Iris pigment epithelial cell (primary cell): ENCODE measurements at regions not wholly inside any gene's neighbourhood (a gene's known extent, or its start where the extent isn't known, plus 50 kb on each side); places are given as distances from the start of the nearest gene placed in this dataset.

ENCODE experiments used
- DNase-seq: peaks from one replicate; pipeline ENCODE4 v3.0.0-alpha.2; 2011; ENCODE audit warnings: low read depth

DNA sequence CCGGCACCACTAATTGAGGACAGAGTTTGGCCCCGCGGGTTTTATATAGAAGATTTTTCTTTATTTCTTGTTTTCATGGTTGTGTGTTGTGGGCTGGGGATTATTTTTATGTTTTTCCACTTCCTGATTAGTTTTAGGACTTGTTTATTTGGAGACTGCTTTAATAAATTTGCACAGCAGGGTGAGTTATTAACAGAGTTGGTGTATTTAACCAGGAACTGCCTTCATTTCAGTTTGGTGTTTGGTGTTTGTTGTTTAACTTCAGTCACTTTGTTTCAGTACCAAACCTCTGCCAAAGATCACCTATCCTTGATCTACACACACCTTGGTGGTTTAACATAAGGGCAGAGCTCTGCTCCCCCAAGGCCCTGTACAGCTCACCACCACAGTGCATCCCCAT is 103.5 kb upstream of the LMO4 start:
- no peak for DNase-seq

DNA sequence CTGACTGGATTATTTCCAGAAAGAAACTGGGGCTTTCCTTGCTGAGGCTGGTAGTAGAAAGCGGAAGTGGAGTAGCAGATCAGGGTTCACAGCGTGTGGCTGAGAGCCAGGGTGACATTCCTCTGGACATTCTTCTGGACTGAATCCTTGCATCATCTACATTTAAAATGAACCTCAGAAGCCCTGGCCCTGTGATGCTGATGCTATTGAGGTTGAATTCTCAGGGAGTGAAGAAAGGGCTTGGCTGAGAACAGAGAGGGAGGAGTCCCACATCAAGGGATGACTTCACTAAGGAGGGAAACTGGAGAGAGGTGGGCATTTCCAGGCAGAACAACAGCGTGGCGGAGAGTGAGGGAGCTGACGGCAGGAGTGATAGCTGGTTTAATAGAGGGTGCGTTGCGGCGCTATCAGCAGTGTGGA is 102.3 kb upstream of the LMO4 start:
- peak; percentile 100 for DNase-seq

DNA sequence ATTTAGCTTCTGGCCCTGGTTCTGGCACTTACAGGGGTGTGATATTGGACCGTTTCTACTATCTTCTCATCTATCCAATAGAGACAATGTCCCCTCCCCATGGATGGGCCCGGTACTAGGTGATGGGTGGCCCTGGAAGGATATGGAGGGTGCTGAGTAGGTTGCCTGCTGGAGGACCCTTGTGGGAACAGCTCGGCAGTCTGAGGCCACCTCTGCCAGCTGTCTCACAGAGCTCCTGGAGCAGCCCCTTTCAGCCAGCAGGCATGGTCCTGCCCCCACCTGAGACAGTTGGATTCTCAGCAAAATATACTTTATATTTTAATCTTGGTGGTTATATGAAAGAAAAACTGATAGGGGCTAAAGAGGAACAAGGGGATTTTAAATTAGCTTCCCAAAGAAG is 101.0 kb upstream of the LMO4 start:
- DNase-seq: no peak

DNA sequence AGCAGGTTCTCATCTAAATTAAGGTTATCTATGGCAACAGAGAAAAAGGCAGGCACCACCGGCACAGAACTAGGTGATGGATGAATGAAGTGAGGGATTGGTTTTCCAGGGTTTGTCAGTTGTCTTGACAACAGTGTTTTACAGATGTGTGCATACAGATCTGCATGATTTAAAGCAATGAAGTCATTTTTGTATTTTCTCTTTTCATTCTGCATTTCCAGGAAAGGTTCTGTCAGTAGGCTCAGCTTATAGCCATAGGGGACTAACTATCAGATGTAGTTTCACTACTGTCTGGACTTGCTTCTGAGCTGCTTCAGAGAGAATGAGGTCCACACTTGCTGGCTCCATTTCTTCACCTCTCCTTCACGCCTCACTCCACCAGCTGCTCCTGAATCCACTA is 98.2 kb upstream of the LMO4 start:
- no peak for DNase-seq

DNA sequence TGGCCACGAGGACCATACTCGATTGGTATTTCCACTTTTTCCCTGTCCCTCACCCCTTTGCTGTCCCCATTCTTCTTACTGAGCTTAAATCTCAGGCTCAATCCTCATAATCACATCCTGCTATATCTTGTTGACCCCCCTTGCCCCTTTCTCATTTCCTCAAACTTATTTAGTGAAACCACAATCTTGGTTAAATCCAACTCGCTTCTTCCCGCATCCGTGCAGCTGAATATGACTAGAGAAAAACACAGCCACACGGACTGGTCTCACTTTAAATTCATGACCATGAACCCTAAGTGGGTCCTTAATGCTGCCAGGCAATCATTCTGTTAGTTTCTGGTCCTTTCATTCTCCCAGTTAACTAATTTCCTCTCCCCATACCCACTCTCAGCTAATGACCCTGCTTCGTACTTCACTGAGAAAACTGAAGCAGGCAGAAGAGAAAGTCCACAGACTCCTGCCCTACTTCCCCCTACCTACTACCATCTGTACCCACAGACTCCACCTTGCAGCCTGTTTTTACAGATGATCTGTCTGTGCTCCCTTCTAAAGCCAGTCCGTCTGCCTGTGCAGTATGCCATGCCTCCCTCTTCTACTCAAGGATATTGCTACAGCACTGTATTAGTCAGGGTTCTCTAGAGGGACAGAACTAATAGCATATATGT is 96.8 kb upstream of the LMO4 start:
- no peak for DNase-seq

DNA sequence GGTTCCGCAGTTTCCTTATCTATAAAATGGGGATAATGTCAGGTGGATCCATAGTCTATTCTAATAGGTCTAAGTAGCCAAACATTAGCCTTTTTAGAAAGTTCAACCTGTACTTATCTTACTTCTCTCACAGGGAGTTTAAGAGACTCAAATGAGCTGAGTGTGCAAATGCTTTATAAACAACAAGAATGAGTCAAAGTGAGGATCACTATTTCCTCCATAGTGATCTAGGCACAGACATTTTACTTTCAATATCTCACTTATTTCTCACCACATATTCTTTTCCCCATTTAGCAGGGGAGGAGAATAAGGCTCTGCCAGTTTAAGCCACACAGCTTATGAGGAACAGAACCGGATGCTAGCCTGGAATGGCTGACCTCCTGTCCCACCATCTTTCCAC is 92.1 kb upstream of the LMO4 start:
- peak; percentile 31 for DNase-seq

DNA sequence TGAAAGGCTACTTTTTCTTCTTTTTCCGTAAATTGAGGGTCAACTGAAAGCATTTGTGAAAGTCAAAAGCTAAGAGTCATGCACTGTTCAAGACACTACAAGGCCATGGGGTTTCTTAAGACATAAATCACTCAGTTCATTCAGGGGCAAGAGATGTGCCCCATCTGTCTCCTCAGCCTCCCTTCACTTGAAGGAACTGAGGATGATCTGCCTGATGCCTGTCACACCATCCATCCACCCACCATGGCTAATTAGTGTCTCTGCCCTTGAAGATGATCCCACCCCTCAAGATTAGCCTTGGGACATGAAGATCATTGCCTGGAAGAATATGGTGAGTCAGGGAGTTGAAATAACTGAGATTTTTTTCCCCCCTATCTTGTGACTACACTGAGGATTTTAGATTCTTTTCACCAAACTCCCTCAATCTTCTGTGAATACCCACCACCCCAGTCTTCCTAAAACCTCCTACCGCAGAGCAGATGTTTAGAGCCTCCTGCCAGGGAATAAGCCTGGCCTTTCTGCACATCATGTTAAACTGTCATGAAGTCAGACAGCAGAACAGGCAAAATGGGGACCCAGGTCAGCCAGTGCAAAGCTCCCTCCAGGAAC is 88.6 kb upstream of the LMO4 start:
- no peak for DNase-seq

DNA sequence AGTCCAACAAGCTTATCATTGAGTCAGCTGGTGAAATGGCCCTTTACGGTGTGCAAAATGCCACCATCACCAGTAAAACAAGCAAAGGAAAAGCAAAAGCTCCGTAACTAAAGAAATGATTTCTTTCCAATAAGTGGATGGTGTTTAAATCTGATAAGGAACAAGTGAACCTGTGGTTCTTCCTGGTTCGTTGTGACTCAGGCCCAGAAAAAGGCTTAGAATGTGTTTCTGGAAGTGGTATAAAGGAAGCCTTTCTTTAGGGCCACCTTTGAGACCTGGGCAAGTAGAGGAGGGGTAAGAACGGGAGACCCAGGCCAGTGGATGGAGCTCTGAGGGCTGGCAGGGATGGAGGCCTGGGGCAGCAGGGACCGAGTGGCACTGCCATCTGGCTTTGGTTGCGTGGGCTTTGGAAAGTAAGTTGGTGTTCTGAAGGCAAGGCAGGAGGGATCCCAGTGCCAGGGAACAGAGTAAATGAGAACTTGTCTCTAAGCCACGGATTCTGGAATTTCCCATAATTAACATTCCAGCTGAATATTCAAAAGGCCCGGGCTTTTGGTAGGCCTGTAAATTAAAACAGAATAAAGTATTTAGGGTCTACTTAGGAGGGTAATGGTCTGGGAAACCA is 87.9 kb upstream of the LMO4 start:
- no peak for DNase-seq

DNA sequence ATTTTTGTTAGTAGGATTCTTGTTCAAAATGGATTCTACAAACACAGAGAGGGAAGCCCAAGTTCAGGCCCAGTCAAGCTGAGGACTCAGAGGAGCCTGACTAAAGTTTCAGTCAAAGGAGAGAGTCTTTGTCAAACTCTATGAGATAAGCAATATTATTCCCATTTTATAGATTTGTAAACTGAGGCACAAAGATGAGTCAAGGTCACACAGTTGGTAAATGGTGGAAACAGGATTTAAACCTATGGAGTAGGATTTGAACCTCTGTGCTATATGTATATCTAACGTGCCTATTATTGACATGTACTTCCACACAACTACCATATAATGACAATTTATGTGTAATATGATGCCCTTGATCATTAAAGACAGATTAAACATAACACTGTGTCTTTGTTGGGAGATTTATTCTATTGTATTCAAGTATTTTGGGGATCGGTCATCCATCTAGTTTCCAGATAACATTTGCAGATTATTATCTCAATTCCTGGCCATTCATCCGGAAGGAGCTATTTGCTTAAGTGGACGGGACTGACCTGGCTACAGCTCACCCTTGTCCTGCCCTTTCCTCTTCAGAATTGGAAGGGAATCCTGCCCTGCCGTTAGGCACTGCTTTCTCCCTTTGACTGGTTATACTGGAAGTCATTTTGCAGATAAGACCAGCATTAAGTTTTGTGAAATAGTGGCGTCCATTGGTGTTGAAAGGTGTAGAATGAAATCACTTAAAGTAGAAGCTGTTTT is 86.1 kb upstream of the LMO4 start:
- DNase-seq: no peak

DNA sequence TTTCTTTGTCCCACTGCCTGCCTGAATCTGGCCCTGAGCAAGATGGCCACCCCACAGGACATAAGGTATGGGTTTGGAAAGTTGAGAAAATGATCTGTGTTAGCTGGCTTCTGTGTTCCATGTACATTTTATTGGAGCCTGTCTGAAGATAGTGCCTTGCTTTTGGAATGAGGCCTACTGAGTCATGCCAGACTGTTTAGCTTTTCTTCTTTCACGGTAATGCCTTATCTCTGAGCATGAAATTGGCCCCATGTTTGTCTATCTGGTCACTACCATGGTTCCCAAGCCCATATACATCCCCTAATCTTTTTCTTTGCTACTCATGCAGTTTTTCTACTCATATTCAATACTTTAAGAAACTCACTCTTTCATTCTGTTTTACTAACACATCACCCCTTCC is 85.1 kb upstream of the LMO4 start:
- DNase-seq: peak; percentile 63

DNA sequence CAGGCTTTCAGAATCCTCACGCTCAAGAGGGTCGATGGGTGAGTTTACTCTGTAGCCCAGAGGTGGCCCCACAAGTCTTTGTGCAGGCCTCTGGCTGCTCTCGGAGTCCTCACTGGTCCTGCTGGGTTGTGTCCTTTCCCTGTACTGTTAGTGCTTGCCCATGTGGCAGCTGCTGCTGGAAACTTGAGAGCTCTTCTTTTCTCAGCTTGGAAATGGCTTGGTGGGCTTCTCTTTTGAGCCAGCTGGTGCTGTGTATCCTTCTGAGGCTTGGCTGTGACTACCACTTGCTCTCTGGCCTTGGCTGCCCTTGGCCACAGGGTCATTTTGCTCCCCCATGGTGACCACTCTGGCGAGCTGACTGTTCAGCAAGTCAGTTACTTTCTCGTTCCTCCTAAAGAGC is 82.2 kb upstream of the LMO4 start:
- no peak for DNase-seq

DNA sequence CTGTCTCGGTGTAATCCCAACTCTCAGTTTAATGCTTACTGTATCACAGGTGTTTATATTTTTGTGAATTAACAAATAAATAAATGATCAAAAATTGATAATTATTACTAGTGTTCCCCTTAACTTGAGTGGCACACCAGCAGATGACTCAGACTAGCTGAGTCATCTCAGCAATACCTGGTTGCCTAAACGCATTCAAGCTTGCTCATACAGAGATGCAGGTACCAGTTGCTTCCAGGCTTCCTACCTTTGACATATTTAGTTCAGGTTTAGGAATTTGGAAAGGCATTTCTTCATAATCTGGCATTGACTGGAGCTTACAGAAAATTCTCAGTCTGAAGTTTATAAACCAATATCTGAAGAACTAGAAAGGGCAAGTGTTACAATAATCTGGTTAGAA is 78.9 kb upstream of the LMO4 start:
- no peak for DNase-seq

DNA sequence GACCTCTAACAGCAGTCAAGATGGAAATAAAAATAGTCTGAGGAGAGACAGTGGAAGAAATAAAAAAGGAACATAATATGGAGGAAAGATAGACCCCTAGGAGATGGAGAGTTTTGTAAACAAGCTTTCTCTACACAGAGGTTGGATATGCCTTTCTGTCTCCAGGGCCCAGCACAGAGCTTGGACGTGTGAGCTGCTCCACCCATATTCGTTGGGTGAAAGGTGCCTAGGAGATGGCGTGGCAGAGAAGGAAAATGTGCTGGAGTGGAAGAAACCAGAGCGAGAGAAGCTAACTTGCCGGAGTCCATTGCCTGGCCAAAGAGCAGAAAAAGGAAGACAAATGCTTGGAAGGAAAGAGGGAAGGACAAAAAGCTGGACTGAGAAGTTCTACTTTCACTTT is 78.3 kb upstream of the LMO4 start:
- DNase-seq: no peak

DNA sequence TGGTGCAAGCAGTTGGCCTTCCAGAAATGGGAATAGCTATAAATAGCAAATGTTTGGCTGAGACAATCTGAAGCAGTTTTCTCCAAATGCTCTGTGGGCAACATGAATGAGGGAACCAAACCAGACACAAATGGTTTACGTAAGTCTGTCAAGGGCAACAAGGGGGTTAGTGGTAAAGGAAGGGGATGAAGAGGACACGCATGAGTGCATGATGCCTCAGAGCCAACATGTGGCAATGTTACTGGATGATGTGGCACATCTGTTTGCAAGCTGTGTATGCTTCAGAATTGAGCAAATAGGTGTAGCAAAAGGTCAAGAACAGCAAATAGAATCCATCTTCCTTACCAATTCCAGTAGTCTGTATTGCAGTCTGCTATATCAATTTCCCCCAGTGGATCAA is 76.3 kb upstream of the LMO4 start:
- peak; percentile 21 for DNase-seq

DNA sequence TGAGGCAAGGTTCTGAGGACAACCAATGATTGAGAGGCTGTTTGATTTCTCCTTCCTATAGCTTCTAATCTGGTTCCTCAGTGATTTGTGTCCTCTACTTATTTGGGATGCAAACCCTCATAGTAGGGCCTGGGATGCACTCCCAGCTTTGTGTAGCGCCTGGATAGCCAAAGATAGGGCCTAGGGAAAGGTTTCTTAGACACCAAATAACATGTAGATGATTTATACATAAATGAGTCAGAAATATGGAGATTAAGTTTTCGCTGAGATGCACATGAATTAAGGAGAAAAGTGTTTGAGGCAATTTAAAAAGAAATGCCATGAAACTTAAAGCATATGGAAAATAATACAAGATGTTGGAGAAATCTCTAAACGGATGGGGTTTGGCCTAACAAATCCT is 66.0 kb upstream of the LMO4 start:
- DNase-seq: no peak

DNA sequence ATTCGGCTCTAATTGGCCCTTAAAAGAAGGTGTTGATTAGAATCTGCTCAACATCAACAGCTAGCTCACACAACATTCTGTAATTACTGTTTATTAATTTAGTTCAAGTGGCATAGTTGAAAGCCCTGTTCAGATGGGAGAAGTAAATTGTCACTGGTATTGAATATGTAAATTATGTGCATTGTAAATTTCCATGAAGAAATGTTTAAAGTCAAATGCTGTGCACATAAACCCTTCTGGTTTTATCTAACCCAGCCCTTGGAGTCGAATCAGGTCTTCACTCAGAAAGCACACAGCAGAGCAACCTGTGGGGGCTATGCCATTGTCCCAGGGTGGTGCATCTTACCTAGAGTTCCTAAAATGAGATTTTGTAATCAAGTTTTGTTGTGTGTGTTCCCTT is 65.4 kb upstream of the LMO4 start:
- DNase-seq: no peak

DNA sequence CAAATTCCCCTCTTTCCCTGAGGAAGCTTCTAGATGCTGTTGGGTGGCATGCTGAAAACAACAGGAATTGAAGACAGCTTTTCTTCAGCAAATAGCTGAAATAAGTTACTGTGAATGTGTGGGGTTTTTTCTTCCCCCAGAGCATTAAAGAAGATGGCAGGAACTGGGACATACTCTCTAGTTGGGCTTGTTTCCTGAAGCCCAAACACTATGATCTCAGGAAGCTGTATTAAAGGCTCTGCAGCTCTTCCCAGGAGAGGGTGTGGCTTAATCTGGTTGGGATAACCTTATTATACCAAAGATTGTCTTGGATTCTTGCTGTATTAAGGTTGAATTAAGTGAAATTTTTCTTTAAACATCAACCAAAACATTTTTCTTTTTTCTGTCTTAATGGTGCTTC is 64.9 kb upstream of the LMO4 start:
- DNase-seq: no peak

DNA sequence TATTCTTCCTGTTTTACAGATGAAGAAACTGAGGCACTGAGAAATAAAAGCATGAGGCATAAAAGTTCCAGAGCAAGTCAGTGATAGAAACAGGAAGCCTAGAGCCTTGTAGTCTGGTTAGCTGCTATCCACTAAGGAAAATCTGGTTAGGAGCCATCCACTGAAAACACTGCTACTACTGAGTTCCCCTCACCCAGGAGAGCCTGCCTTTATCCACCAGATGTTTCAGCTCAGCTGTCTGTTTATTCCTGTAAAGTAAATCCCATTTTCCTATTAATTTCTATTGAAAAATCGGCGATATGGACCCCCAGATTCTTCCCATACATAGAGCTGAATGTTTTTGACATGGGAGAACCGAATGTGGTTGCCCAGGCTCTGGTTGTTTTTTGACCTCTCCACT is 63.7 kb upstream of the LMO4 start:
- DNase-seq: no peak

DNA sequence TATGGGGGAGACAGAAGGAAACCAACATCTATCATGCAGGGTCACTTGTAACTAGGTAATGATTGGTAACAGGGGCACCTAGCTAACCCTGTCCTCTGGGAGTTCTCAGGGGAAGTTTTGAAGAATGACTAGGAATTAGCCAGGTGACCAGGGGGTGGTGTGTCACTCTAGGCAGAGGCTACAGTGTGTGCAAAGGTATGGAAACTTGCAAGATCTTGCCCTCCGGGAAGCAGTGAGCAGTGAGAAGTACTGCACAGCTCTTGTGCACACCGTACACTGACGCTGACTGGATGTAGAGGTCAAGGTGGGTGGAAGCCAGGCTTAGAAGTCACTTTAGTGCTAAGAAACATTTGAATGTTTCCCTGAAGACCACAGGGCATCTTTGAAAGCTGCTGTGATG is 62.9 kb upstream of the LMO4 start:
- DNase-seq: no peak

DNA sequence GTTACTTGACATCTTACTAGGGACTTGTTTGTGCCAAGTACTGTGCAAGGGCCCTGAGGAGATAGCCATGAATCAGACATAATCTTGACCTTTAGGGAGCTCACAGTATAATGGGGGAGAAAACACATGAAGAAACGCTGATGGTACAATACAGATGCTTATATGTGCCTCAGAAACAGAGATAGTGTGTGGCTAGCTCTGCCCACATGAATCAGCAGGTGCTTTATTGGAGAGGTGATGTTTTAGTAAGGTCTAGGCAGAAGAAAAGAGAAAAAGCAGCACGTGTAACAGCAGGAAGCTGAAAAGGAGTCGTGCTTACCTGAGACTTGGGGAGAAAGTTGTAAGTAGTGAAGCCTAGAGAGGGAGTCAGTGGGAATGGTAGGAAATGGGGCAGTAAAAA is 60.6 kb upstream of the LMO4 start:
- DNase-seq: no peak

DNA sequence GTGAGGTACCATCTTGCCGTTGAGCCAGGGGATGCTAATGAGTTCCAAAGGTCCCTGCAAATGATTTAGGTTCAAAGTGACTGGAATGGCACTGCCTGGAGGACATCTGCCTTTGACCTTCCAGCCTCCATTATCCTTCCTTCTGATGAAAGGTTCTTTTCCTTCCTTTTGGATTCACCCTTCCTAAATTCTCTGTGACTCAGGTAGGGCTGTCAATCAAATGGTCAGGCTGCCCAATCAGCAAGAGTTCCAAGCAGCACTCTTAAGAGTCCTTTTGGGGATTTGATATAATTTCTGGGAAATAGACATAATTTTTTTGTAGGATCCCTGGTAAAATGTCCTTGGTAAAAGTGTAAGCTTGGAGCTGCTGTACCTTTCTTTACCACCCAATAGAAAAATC is 58.8 kb upstream of the LMO4 start:
- no peak for DNase-seq

DNA sequence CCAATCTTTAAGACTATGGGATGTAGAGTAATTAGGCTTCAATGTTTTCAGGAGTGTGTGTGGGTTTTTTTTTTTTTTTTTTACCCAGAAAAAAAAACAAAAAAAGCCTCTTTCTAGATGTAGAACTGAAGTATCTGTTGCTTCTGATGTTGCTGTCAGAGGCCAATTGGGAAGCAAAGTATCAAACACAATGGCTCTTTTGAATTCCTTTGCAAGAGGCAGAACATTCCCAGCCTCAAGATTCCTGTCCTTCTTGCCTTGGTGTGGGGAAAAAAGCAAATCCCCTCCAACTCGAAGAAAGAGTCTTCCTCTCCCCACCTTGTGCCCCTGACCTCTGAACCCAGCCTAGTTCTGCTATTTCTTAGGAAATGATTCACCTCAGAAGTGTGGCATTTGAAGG is 55.4 kb upstream of the LMO4 start:
- no peak for DNase-seq

DNA sequence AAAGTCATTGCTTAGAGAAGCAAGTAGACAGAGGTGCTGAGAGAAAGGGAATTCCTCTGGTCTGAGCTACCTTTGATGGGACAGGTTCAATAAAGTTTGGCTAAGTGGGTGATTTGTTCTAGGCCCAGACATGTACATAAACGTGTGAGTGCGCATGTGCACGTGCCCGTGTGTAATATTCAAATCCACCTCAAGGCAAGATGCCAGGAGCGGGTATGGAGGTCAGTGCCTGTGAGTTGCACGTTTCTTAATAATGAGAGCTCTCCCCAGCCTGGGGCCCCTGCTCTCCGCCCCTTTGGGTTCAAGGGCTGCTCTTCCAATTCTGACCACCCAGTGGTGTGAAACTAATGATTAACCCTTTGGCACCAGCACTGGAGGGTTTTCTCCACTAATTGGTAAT is 53.8 kb upstream of the LMO4 start:
- DNase-seq: no peak
